Endodermal cell (in vitro differentiated cells): ENCODE measurements at regions not wholly inside any gene's neighbourhood (a gene's known extent, or its start where the extent isn't known, plus 50 kb on each side); places are given as distances from the start of the nearest gene placed in this dataset.

Experiments
- DNase-seq: peaks from one replicate; pipeline ENCODE4 v3.0.0-alpha.2; 2017
- H3K27ac ChIP-seq: 2 replicates; pipeline ENCODE4 v1.5.1; 2013; ENCODE audit warnings: mild to moderate bottlenecking, low read depth, low read length, moderate library complexity
- H3K27me3 ChIP-seq: 2 replicates; pipeline ENCODE4 v1.6.1; 2013; ENCODE audit warnings: mild to moderate bottlenecking, low read length, moderate library complexity; ENCODE audit not compliant: insufficient read depth, control insufficient read depth, poor library complexity, severe bottlenecking
- H3K36me3 ChIP-seq: 2 replicates; pipeline ENCODE4 v1.7.0; 2013; ENCODE audit warnings: mild to moderate bottlenecking, low read length, moderate library complexity; ENCODE audit not compliant: control insufficient read depth, insufficient read depth
- H3K4me1 ChIP-seq: one replicate; pipeline ENCODE4 v1.7.0; 2013; ENCODE audit warnings: low read length; ENCODE audit not compliant: control insufficient read depth, insufficient read depth
- H3K4me3 ChIP-seq: 2 replicates; pipeline ENCODE4 v1.5.1; 2013; ENCODE audit warnings: mild to moderate bottlenecking, low read length, moderate library complexity
- H3K9ac ChIP-seq: 2 replicates; pipeline ENCODE4 v1.6.1; 2013; ENCODE audit warnings: mild to moderate bottlenecking, low read length, moderate library complexity; ENCODE audit not compliant: poor library complexity, severe bottlenecking; ENCODE audit errors: extremely low read depth
- H3K9me3 ChIP-seq: 2 replicates; pipeline ENCODE4 v1.6.1; 2013; ENCODE audit warnings: mild to moderate bottlenecking, low read length, moderate library complexity; ENCODE audit not compliant: control insufficient read depth
- H3K27ac Mint-ChIP-seq: 2 replicates; pipeline ENCODE4 v1.8.0; 2020; ENCODE audit warnings: mixed read lengths
- H3K27me3 Mint-ChIP-seq: 2 replicates; pipeline ENCODE4 v1.8.0; 2021; ENCODE audit warnings: mild to moderate bottlenecking, mixed read lengths; ENCODE audit not compliant: insufficient read depth
- H3K36me3 Mint-ChIP-seq: 2 replicates; pipeline ENCODE4 v1.8.0; 2020; ENCODE audit warnings: low read depth, mixed read lengths
- H3K4me1 Mint-ChIP-seq: 2 replicates; pipeline ENCODE4 v1.8.0; 2020; ENCODE audit warnings: mixed read lengths
- H3K4me3 Mint-ChIP-seq: 2 replicates; pipeline ENCODE4 v1.8.0; 2020; ENCODE audit warnings: mild to moderate bottlenecking, moderate library complexity, mixed read lengths
- H3K9me3 Mint-ChIP-seq: 2 replicates; pipeline ENCODE4 v1.8.0; 2020; ENCODE audit warnings: mild to moderate bottlenecking, mixed read lengths
- CTCF ChIP-seq: fragments of 200-600 bp; sonication (generic); conservative IDR thresholded peaks from 2 replicates; pipeline ENCODE4 v1.5.0; 2021; ENCODE audit warnings: antibody characterized with exemption, mild to moderate bottlenecking
- WGBS, 2 experiments: methylation state at CpG; one replicate each; pipeline versions ENCODE4 v1.1.5 to v1.1.7; 2013; ENCODE audit warnings: missing lambda C conversion rate in 2 of 2, mixed read lengths in 1 of 2; ENCODE audit not compliant: insufficient coverage in 1 of 2, insufficient read length in 1 of 2; 5-methylcytosine and 5-hydroxymethylcytosine counted together

DNA sequence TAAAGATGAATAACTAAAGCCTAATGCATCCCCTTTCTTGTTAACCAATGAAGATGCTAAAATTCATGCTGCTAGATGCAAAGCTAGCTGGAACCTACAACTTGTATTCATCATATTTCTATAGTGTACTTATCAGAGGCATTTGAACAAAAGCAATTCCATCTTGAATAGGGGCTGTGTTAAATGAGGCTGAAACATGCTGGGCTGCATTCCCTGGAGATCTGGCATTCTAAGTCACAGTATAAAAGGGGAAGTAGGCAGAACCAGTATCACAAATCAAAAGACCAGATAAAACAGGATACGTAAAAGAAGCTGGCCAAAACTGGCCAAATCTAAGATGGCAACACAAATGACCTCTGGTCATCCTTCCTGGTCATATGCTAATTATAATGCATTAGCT is 932.8 kb downstream of the CDY2B start:
- Histone ChIP-seq H3K4me1 (no peaks in the 10 kb centered on the region), H3K4me3 (no peak overlapping the region), H3K27ac (no peak overlapping the region), H3K36me3 (no peaks in the 10 kb centered on the region), H3K9ac (no peak overlapping the region), H3K27me3 (no peaks in the 10 kb centered on the region), H3K9me3 (no peaks in the 10 kb centered on the region)
- 93% methylated on average over 1 of the region's 1 CpG; no CpG with 5 or more reads in 1 of the 2 experiments for WGBS, 2 experiments
- no peak for TF ChIP-seq CTCF
- no peak overlapping the region for H3K27ac Mint-ChIP-seq
- no peaks in the 10 kb centered on the region for H3K36me3 Mint-ChIP-seq
- no peak overlapping the region for H3K4me3 Mint-ChIP-seq
- no peak for DNase-seq
- no peaks in the 10 kb centered on the region for H3K4me1 Mint-ChIP-seq
- H3K27me3 Mint-ChIP-seq: no peaks in the 10 kb centered on the region
- H3K9me3 Mint-ChIP-seq: no peaks in the 10 kb centered on the region
